ENCODE measurements at regions not wholly inside any gene's neighbourhood (a gene's known extent, or its start where the extent isn't known, plus 50 kb on each side); places are given as distances from the start of the nearest gene placed in this dataset.

DNA sequence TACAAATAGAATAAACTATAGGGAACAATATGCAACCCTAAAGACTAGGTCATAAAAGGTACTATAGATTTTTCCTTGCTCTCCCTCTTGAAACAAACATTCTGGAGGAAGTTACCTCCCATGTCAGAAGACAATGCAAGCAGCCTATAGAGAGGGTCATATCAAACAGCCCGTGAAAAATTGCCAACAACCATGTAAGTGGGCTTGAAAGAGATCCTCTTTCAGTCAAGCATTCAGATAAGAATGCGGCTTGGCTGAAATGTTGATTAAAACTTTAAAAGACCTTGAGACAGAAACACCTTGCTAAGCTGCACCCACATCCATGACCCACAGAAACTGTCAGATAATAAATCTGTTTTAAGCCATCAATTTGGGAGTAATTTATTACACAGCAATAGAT is 526.6 kb upstream of the GHITM start:
- CTCF ChIA-PET = no interaction called here
- no TSS peak for BruUV-seq (replicated peaks)
- Histone ChIP-seq H3K9me2 (ENCODE audit: insufficient read depth) (no peaks in the 10 kb centered on the region), H3K79me2 (ENCODE audit: insufficient read depth, low read length) (no peaks in the 10 kb centered on the region), H3K4me3 (replicated peaks in 1 of 2; ENCODE audit: low read depth in 1 of 2, low read length in 2 of 2) (no peak overlapping the region), H3K9me3 (ENCODE audit: control insufficient read depth in 1 of 2, insufficient read depth in 1 of 2, low read depth in 1 of 2, low read length in 2 of 2) (peaks cover 11 to 23% of the 10 kb centered on the region in 2 experiments; a peak in 2 of 4 replicates), H2AFZ (ENCODE audit: low read depth, low read length, poor library complexity, severe bottlenecking) (no peak overlapping the region), H3K9ac (ENCODE audit: low read length) (no peak overlapping the region), H3K36me3 (ENCODE audit: control insufficient read depth in 1 of 2, insufficient read depth in 2 of 2, low read length in 2 of 2) (no peaks in the 10 kb centered on the region), H3K27me3 (ENCODE audit: insufficient read depth, low read length) (no peaks in the 10 kb centered on the region), H3K27ac (ENCODE audit: low read depth, low read length) (no peak overlapping the region), H3K4me1 (ENCODE audit: control insufficient read depth in 1 of 2, insufficient read depth in 2 of 2, low read length in 2 of 2) (no peaks in the 10 kb centered on the region), H3K4me2 (ENCODE audit: low read length) (no peak overlapping the region), H4K20me1 (ENCODE audit: insufficient read depth) (no peaks in the 10 kb centered on the region)
- intact Hi-C loops (cut with micrococcal nuclease) = no loop called here
- ATAC-seq = no peak
- POLR2A ChIA-PET = no interaction called here
- DNase-seq (ENCODE audit: low read depth, low spot score) = no peak
- RAD21 ChIA-PET (ENCODE audit: low non-redundant PET in 1 of 2, low total read pairs in 2 of 2, uncharacterized antibody in 2 of 2, unreplicated experiment in 2 of 2) = no interaction called here
- TF ChIP-seq ELF1 (IDR thresholded peaks at IDR 0.05; ENCODE audit: borderline replicate concordance, low read depth) (no peak), EZH2phosphoT487 (IDR thresholded peaks at IDR 0.05; ENCODE audit: borderline replicate concordance) (no peak), CBX3 (IDR thresholded peaks at IDR 0.05; ENCODE audit: low read depth) (no peak), FOSL1 (IDR thresholded peaks at IDR 0.05; ENCODE audit: low read depth) (no peak), SRF (IDR thresholded peaks at IDR 0.05; ENCODE audit: low read depth) (no peak), SIN3A (IDR thresholded peaks at IDR 0.05; ENCODE audit: low read depth) (no peak), RAD21 (IDR thresholded peaks at IDR 0.05; ENCODE audit: low read depth) (no peak), POLR2AphosphoS5 (IDR thresholded peaks at IDR 0.05; ENCODE audit: low read depth, low read length) (no peak), ZFX (IDR thresholded peaks at IDR 0.05) (no peak), TCF7L2 (IDR thresholded peaks at IDR 0.05; ENCODE audit: borderline replicate concordance, extremely low read depth, insufficient read depth, insufficient read length) (no peak)
- TF ChIP-seq, protein P1, sequence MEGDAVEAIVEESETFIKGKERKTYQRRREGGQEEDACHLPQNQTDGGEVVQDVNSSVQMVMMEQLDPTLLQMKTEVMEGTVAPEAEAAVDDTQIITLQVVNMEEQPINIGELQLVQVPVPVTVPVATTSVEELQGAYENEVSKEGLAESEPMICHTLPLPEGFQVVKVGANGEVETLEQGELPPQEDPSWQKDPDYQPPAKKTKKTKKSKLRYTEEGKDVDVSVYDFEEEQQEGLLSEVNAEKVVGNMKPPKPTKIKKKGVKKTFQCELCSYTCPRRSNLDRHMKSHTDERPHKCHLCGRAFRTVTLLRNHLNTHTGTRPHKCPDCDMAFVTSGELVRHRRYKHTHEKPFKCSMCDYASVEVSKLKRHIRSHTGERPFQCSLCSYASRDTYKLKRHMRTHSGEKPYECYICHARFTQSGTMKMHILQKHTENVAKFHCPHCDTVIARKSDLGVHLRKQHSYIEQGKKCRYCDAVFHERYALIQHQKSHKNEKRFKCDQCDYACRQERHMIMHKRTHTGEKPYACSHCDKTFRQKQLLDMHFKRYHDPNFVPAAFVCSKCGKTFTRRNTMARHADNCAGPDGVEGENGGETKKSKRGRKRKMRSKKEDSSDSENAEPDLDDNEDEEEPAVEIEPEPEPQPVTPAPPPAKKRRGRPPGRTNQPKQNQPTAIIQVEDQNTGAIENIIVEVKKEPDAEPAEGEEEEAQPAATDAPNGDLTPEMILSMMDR (IDR thresholded peaks at IDR 0.05 in 2 of 3, conservative IDR thresholded peaks at IDR 0.05 in 1 of 3; ENCODE audit: borderline replicate concordance in 1 of 3, insufficient read depth in 1 of 3, low read depth in 2 of 3, low read length in 2 of 3) = no peak

All from HCT116 (cell line).